ENCODE measurements at regions not wholly inside any gene's neighbourhood (a gene's known extent, or its start where the extent isn't known, plus 50 kb on each side); places are given as distances from the start of the nearest gene placed in this dataset.

DNA sequence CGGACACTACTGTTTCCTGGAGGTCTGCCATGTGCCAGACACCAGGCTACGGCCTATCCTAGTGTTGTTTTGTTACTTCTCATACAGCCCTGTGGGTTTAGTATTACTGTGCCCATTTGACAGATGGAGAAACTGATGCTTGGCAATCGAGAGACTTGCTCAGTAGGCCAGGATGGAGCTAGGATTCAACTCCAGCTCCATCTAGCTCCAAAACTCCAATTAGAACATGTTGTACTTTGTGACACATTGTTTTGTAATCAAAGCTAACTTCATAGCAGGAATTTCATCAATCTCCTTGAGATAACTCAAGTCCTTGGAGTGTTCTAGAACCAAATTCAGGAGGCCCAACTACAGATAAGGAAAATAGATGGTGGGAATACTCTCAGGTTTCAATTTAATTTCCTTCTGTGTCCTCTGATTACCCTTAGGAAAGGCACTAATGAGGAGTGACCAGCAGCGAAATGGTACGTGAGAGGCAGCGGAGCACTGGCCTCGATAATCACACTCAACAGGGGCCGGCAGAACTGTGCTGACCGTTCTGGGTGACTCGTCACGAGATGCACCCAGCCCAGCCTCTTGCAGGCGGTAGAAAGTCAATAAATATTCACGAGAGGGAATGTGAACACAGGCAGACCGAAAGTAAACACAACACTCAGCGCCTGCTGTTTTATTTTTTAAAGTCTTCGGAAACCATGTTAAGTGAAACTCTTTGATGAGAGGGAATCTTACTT lies 269.6 kb upstream of the NEBL start:
- no peak for DNase-seq

DNA sequence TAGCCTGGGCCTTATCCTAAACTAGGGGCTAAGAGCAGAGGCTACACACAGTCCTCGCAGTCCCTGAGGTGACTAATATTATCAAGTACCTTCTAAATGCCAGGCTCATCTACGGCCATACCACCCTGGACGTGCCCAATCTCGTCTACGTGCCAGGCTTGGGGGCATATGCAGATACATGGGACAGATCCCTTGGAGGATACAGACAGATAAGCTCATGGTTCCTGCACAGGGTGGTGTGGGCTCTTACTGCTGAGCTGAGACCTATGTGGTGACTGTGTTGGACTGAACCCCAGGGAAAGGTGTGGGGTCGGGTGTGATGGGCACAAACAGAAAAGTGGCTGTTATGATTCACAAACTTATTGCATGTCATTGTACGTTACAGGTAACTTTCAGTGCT lies 268.4 kb upstream of the NEBL start:
- no peak for DNase-seq

DNA sequence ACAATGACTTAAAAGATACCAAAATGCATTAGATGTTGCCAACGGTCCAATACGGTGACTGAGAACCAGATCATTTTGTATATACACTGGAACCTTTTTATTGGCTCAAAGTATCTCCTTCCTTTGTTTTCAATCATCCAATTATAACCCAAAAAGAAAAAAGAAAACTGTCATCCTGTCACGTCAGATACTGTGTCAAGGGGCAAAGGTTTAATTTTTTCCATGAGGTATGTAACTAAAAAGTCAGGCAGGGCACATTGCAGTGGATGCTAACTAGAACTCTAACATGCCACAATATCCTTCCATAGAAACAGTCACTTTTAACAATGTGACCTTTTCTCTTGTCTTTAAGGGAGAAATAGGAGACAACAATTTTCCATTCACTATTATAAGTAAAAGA lies 267.6 kb upstream of the NEBL start:
- no peak for DNase-seq

DNA sequence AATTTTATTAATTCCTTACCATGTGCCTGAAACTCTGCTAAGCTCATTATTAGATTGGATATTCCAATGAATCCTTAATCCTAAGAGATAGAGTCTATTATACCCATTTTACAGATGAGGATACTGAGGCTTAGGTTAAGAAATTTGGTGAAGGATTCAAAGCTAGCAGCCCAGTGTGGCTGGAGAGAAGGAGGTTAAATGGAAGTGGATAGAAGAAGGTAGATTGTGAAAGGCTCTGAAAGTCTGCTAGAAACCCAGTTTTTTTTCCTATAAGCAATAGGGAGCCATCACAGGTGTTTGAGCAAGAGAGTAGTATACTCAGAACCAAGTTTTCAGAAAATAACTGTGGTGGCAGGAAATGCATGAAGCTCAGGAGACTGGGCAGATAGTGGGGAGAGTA lies 265.8 kb upstream of the NEBL start:
- no peak for DNase-seq

DNA sequence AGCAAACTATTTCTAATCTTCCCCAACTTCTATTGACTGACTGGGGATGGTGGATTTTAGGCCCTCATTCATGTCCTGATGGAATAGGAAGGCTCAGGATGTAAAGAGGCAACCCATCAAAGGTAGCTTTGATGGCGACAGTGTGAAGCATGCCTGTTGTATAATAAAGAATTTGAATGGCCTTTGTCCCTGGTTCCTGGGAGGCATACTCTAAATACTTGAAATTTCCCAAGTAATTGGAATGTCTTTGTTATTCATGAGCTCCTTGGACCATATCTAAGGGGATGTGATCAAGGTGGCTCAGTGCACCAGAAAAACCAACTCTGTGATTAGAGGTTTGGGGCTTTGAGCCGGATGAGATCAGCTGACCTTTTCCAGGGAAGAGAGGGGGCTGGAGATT lies 264.5 kb upstream of the NEBL start:
- no peak for DNase-seq

DNA sequence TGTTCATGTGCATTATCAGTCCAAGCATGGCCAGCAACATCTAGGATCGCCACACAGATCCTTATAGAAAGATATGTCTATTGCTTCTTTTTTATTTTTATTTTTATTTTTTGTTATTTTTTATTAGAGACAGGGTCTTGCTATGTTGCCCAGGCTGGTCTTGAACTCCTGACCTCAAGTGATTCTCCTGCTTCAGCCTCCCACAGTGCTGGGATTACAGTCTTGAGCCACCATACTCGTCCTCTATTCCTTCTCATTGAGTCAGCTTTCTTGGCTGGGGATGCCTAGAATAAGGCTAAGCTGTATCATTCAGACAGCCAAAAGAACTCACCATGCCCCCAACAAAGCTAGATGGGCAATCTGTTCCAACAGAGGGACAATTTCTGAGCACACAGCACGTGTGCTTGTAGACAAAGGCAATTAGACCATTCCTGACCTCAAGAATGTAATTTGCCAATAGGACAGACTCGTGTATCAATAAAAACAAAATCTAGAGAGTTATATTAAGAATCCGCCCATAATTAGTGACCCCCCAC lies 264.0 kb upstream of the NEBL start:
- DNase-seq = no peak

DNA sequence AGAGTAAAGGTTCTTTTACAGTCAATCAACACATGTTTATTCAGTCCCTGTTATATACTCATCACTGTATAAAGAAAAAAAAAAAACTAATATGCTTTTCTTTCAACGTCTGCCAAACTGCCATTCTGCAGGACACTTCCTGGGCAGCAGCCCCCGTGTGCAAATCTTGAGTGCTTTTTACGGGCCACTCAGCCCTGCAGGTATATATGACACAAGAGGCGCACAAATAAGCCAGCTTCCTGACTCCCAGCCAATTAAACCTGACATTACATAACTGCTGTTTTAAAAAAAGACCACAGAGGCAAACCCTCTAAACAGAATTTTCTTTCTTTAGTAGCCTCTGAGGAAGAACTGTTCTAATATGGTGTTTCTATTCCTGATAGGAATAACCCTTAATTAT lies 263.0 kb upstream of the NEBL start:
- no peak for DNase-seq

DNA sequence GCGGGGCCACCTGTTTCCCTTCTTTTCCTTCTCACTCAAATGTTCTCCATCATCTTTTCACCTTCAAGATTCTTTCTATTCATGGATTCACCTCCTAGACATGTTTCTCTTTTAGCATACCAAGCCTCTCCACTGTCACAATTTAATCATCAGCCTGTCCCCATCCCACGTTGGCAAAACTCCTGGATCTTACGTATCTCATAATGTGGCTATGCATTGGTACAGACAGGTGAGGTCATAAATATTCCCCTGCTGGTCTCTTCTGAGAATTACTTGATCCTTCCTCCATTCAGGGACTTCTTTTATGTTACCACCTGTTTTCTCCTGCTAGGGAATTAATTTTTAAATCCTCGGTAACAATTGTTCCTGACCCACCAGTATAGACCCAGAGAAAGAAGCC lies 262.6 kb upstream of the NEBL start:
- no peak for DNase-seq

DNA sequence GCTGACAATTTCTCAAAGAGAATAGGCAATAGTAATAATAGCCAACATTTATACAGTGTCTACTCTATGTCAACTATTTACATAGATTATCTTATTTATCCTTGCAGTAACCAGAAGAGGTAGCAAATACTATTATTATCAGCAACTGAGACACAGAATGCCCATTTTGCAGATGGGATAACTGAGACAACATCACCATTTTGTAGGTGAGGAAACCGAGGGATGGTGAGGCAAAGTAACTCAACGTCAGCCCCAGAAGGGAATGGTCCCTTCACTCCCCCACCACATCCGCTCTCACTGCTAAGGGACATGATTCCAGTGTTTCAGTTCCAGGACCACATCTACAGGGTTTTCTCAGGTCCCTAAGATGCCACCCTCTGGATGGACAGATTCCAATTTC lies 261.2 kb upstream of the NEBL start:
- DNase-seq = no peak

DNA sequence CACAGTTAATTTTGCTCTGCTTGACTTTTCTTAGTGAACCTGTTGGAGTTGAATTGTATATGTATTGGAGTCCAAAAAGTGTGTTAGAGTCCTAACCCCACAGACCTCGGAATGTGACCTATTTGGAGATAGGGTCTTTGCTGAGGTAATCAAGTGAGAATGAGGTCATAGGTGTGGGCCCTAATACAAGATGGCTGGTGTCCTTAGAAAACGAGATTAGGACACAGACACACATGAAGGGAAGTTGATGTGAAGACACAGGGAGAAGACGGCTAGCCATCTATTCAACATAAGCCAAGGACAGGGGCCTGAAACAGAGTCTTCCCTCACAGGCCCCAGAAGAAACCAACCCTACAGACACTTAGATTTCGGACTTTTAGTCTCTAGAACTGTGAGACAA lies 260.6 kb upstream of the NEBL start:
- no peak for DNase-seq

DNA sequence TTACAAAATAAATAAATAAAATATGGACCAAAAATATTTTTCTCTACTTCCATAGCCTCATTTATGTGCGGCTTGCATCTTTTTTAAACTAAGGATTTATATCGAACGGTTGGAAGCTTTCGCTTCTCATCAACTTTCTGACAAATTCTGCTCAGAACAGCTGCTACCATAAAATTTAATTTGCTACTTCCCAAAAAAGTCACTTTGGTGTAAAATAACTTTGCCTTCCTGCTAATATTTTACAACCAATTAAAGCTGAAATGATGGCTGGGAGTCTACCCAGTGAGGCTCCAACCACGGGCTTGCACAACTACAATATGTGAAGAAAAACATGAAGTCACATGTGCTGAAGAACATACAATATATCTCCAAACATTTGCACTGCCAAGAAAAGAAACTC lies 253.1 kb upstream of the NEBL start:
- DNase-seq = no peak

DNA sequence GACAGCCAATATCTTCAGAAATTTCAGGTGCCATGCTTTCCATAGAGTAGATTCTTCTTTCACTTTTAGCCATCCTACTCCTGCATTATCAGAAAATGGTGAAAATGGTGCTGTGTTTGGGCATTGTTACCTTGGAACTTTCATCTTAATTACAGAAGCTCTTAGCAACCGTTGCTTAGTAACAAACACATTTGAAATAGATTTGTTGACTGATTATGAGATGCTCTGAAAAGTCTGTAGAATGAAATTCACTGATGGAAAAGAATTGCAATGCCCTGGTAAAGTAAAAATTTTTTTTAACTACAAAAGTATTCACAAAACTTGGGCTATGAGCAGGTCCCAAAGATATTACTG lies 249.3 kb upstream of the NEBL start:
- no peak for DNase-seq

DNA sequence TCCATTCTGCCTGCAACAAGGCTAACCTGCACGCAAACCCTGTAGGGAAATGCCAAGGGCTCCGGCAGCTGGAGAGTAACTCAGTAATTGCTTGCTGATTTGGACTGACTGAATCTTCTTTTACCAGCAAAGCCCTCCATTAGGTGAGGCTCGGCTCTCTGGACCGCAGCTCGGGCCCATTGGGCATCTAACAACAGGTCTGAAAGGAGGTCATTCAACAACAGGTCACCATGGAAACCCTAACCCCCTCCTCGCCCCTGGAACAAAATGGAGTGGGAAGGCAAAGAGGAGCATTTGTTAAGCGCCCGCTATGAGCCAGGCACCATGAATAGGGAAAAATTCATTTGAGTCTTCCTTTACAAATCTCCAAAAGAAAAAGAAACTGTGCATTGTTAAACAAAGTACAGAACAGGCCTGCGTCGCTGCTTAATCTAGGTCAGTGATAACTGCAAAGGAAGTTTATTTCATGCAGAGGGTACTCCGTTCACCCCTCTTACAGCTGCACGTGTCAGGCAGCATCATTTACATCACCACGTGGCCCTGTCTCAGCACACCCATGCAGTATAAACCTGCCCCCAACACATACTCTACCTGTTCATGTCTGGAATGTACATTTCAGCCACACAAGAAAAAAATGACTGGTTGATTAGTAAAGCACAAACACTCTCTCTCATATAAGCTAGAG lies 248.8 kb upstream of the NEBL start:
- DNase-seq = no peak

DNA sequence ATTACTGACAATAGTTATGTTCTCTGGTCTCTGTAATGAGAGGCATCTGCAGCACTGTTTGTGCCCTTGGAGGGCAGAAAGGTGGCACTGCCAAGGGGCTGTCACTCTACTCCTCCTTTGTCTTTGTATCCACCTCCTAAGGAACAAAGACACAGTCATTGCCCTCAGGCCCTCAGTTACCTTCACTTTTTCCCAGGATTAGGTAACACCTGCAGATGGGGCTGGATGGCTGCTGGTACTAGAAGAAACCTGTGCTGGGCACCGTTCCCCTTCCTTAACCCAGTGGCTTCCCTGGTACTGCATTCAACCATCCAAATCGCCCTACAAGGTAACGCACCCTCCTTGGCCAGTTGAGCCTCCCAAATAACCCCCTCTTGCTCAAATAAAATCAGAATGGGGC lies 246.9 kb upstream of the NEBL start:
- DNase-seq = no peak

DNA sequence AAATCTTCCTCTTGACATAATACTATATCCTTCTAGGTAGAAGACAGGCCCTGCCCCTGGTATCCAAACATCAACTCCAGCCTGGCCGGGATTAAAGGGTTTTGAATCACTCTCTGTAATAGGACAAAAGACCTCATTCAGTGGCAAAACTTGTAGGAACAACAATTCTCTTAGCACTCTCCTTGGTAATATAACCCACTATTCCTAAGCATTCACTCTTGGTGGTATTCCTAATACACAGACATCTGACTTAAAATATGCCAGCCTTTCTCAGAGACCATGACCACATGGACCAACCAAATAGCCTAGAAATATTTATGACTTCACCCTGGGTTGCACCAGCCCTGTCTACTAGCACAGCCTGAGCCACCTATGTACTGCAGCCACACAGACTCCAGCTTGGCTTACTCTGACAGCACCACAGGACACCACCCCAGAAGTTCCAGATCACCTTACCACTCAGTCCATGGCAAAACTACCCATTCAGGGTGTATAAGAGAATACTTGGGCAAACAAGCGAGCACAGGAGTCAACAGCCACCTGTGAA lies 244.9 kb upstream of the NEBL start:
- DNase-seq = no peak

DNA sequence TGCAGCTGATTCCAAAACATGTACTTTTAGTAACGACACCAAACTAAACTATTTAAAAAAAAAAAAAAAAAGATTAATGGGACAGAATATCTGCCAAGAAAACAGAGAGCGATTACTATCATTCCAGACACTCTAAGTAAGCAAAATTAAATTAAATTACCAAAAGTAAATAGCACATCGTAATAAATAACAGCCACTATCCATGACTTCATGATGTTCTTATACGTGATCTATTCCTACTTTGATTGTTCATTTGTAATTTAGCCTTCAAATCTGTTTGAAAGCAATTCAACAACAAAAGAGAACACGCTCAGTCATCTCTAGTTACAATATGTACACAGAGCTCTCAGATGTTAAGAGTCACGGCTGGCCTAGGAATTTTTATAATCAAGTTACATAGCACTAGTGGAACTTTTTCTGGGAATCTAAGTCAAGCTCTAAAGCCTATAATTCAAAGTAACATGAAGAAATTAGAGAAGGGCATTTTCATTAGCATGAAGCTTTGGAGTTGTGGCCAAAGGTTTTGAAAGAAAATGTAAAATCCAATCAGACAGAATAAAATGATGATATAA lies 241.7 kb upstream of the NEBL start:
- DNase-seq = no peak

DNA sequence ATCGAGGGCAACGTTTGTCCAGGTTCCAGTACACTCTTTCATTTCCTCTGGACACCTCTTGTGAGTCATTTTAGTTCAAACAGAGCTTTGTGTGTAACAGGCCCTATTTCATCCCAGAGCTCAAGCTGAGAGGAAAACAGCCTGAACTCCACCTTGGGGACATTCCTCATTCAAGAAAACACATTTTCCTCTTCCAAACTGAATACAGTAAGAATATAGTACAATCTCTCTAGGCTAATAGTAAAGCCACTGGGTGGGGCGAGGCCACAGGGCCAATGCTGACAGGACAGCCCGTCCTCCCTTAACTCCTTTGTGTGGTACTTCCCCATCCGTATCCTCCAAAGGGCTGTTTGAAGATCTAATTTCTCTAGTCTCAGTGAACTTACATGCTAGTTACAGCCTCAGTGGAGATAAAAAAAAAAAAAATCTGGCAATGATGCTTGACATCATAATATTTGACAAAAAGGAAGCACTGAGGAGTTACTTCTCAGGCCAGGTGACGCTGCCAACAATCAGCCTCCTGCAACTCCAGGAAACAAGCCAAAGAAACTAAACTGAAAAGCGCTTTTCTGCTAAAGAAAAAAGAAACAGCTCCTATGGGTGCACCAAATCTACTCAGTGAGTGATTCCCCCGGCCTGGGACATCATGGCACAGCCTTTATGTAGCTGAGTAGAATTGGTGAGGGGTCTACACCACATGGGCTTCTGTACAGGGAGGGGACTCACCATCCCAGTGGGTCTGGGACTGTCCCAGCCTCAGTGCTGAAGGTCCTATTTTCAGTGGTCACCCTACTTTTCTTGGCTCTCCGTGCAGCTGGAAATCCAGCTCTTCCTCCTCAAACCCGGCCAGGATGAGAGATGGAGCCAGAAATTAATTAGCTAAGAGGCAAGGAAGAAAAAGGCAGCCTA lies 238.2 kb upstream of the NEBL start:
- no peak for DNase-seq

DNA sequence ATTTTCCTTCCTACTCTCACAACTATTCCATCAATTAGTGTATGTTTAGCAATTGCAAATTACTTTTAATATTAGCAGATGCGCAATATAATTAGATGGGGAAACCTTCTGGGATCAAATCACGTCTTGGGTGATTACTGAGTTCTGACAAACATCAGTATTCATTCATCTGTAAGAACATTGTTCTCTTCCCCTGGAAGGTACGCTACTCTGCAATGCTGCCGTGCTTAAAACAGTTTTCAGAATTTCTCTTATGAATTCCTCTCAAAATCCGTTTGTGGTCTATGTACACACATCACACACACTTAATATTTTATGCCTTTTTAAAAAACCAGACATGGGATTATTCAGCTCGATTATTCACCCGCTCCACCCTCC lies 237.5 kb upstream of the NEBL start:
- DNase-seq = no peak

DNA sequence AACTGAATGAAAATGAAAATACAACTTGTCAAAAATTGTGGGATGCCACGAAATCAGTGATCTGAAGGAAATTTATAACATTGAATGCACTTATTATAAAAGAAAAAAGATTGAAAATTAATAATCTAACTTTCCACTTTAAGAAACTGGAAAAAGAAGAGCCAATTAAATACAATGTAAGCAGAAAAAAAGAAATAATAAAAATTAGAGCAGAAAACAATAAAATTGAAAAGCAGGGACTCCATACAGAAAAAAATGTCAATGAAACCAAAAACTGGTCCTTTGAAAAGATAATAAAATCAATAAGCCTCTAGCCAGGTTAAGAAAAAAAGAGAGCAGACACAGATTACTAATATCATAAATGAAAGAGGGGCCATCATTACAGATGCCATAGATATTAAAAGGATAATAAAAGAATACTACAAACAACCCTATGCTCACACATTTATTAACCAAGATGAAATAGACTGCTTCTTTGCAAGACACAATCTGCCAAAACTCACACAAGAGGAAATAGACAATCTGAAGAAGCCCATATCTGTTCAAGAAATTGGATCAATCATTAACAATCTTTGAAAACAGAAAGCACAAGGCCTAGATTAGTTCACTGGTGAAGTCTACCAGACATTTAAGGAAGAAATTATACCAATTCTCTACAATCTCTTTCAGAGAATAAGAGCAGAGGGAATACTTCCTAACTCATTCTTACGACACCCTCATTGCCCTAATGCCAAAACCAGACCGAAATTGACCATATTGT lies 233.8 kb upstream of the NEBL start:
- DNase-seq = no peak

DNA sequence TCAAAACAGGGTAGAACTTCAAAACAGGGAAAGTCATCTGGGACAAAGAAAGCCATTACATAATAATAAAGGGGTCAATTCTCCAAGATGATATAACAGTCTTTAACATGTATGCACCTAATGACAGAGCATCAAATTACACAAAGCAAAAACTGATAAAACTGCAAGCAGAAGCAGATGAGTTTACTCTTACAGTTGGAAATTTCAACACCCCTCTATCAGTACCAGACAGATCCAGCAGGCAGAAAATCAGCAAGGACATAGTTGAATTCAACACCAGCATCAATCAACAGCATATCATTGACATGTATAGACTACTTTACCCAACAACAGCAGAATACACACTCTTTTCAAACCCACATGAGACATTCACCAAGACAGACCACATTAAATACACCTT lies 233.0 kb upstream of the NEBL start:
- no peak for DNase-seq

DNA sequence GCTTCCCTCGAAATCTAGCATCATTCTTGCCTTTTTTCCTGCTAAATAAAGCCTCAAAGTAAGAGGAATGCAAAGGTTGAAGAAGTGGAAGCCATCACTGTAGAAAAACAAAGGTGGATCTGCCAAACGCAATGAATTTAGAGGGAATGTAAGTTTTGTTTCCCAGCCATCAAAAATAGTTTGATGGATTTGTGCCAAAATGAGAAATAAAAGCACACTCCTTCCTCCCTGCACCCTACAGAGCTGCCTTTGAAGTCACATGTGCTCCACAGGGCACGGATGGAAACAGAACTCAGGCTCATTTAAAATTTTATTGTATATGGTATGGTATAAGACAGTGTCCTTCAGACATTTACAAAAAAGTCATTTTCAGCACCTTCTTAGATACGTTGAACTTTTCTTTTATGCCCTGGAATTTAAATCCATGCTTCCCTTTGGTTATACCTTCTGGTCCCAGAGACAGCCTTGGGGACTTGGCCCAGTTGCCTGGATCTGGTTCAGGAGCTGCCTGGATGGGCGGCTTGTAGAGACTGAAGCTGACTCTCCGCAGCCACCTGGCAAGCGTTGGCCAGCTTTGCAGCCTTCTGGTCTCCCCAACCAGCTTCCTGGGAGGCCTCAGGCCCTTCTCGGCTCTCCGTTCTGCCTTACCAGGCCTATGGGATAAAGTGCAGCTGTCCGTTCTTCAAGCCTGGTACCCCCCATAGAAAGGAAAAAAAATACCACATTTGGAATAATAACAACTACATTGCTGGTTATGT lies 228.5 kb upstream of the NEBL start:
- DNase-seq = no peak

DNA sequence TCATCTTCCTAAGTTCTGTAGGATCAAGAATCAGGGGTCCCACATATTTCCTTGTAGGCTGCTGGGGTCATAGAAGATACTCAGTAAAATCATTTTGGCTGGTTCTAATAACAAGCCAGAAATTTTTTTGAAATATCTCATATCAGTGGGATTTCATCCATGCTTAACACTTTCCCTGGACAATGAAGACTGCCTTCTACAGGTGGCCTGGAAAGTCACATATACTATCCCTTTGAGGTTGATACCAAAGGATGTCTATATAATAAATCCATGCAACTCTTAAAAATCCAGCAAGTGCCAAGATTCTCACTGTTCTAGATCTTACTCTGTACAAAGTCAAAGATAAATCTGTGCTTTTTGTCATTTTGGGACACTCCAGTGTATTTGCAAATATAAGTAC lies 225.8 kb upstream of the NEBL start:
- no peak for DNase-seq
